GM21528 (cell line): ENCODE measurements at regions not wholly inside any gene's neighbourhood (a gene's known extent, or its start where the extent isn't known, plus 50 kb on each side); places are given as distances from the start of the nearest gene placed in this dataset.

Experiments
- ATAC-seq: cut with Tn5 transposase; IDR thresholded peaks from one replicate; pipeline ENCODE4 v1.9.1; 2021; ENCODE audit warnings: mild to moderate bottlenecking, moderate library complexity; ENCODE audit not compliant: unreplicated experiment, low FRiP score

DNA sequence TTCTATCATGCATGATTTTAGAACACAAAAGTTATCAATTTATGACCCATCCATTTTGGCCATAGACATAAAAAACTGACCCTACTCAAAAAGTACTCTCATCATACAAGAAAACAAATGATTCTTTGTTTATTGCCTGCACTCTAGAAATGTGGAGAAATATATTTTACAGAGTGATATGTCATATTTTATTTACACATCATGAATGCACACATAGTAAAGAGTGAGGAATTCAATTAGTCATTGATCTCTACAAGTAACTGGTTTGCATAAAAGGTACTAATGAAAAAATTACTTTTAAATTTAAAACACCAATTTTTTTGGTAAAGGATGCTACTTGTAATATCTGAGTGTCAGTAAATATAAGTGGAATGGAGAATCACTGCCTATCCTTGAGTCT is 242.5 kb upstream of the FAT4 start:
- no peak for ATAC-seq

DNA sequence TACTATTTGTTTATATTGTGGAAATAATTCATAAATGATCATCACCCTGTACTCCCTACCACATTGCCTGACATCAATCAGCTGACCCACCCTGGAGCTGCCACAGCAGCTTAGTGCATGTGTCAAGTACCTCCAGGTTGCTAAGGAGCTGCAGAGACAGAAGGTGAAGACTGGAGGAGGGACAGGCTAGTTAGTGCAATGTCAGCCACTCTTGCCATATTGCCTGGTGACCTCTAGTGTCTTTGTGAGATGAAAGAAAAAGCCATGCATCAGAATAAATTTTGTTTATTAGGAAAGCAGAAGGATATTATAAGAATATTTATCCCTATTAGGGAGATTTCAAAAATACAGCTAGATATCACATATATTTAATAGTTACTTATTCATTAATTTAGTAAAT is 243.9 kb upstream of the FAT4 start:
- ATAC-seq = no peak

DNA sequence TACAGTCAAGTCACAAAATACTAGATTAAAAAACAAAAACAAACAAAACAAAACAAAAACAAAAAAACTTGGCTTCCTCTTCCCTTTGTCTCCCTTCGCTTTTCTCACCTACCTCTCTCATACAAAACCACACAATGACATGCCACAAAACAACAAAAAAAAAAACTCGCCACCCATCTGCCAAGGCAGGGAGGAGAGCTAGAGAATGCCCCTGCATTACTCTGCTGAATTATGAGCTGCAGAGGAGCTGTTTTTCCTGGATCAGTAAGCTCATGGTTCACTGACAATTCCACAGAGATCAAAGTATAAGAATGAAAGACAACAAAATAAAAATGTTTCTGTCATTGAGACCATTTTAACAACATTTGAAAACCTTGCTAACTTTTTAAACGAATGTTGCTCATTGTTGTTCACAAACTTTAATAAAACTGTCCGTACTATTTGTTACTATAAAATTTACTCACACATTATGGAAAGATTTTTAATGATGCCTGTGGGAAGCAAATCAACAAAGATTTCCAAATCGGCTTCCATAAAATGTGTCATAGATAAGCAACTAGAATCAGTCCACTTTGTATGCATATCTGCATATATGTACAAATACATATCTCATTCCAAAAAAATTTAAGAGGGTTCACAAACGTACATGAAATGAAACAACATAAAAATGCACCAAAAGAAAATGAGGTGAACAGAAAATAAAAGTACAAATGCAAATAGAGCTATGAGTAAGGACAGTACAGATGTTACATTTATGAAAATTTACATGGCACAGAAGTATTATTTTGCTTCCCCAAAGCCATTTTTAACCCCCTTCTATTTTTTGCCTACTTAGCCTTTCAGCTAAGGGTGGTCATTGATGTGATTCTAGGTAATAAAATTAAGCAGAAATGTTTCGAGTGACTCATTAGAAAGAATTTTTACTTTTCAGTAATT is 252.4 kb upstream of the FAT4 start:
- no peak for ATAC-seq

DNA sequence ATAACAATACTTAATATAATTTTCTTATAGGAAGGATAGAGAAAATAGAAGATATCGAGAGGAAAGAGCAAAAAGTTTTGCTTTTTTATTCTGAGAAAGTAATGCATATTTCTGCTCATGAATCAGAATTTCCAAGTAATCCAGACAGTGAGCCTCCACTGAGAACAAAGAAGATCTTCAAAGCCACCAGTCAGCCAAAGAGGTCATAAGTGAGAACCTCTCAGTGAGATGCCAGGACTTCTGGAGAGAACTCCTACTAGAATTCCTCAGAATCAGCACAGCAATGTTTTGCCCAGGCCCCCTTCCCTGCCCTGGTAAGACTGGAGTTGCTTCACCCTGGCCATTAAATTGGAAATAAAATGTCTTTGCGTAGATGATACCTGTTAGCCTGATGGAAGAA is 254.4 kb upstream of the FAT4 start:
- ATAC-seq = no peak

DNA sequence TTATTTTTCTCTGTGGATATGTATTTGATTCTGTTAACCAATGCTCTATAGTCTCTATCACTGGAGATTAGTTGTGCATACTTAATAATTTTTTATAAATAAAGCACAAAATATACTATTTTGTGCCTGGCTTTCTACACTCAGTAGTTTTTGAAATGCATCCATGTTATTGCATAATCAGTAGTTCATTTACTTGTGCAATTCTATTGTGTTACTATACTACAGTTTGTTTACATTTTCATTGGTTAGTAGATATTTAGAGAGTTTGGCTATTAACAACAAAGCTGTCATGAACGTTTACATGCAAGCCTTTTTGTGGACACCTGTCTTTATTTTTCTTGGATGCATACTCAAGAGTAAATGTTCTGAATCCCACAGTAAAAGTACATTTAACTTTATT is 265.0 kb upstream of the FAT4 start:
- ATAC-seq = no peak

DNA sequence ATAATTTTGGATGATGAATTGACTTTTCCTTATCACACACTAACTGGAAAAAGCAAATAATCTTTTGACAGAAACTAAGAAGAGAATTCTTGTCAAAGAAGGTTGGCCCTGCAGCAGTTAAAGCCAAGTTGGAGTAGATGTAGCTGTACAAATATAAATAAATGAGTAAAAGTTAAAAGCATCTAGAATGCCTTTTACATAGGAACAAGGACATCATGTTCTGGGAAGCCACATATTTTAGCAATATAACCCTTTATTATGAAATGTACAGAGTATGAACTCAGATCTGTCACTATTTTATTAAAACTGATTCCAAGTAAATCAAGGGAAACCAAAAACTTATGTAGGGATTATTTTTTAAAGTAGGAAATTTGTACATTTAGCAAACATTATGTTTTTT is 269.4 kb upstream of the FAT4 start:
- ATAC-seq = no peak

DNA sequence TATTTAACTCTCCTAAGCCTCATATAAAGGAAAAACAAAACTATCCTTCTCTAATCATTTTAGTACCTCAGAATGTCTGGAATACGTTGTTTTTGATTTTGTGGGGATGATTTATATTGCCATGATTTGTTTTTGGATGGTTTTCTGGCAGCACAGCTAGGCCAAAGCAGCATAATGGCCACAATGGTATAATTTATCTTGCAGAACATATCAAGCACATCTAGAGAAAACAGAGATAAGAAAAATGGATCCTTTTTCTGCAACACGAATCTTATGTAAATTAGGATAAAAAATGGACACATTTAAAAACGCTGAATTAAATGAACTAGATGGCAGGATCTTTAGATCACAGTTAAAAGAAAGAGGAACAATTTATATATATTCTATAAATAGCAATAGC is 269.9 kb upstream of the FAT4 start:
- ATAC-seq = no peak

DNA sequence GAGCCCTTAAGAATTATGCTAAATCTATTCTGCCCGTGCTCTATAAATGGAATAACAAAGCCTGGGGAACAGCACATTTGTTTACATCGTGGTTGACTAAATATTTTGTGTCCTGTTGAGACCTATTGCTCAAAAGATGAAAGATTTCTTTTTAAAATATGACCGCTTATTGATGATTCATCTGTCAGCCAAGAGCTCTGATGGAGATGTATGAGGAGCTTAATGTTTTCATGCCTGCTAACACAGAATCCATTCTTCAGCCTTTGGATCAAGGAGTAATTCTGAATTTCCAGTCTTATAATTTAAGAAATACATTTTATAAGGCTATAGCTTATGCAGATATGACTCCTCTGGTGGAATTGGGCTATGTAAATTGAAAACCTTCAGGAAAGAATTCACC is 271.3 kb upstream of the FAT4 start:
- ATAC-seq = no peak

DNA sequence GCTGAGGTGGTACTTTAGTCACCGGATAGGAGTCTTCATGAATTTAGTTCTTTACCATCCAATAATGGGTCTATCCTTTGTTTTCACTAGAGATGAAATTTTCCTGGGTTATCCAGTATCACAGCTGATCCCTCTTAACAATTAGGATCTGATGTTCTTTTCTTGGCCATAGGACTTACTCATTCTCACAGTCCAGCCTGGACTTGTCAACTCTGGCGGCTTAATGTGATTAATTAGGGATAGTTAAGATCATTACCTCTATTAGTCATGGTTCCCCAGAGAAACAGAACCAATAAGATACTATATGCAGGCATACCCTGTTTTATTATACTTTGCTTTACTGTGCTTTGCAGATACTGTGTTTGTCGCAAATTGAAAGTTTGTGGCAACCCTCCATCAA is 272.7 kb upstream of the FAT4 start:
- ATAC-seq = no peak

DNA sequence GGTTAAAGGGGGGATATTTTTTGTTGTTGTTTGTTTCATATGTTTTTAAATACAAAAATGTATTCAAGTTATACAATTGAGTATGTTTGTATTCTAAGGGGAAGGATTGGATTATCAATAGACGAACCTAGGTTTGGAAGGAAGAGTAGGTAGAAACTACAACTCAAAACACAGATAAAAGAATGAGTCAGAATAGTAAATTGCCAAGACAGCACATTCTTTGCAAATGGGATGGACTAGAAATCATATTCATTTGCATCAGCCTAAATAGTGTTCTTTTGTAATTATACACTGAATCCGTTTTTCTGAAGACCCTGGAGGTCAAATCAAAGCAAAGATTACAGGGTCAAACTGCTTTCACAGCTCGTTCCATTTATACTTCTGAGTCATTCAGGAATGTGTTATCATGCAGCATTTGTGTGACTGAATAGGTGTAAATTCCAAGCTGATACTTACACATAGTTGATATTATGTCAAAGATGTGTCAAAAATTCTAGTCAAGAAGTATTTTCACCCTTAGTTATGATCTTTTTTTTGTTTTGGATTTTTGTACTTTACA is 273.3 kb upstream of the FAT4 start:
- no peak for ATAC-seq

DNA sequence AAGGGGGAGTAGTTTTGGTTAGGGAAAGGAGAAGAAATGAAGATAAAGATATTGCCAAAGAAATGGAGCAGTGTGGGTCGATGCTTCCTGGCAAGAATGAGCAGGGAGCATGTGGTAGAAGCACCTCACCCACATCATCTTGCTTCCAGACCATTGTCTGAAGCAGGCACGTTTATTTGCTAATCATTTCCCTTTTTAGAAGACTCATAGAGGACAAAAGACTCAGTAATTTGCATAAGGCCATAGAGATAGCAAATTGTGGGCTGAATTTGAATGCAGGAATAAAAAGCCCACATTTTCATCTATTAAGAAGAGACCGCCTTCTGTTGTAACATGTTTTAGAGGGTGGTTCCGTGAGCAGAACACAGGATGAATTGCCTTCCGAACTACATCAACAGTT is 275.2 kb upstream of the FAT4 start:
- no peak for ATAC-seq

DNA sequence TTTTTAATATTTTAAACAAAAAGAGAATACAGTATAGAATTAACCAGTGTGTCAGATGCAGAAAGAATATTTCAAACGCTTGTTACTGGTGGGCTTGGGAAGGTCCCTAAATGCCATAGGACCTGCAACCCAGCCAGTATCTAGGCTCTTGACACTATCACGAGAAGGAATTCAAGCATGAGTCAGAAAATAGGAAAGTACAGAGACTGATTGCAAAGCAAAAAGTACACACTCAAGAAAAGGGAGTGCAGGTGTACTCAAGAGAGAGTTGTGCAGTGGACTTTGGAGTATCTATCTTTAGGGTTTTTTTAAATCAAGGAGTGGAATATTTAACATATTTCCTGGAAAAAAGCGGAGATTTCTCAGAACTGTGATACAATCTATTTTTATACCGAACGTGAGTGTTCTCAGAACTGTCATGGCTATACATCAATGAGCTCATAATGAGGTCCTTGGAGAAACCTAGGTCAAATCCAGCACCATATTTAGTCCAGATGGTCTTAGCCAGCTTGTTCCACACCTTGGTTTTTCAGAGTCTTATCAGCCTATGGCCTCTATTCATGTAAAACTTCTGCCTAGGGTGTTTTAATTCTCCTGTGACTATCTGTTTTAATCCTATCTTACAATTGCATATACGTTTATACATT is 291.8 kb upstream of the FAT4 start:
- ATAC-seq = no peak

DNA sequence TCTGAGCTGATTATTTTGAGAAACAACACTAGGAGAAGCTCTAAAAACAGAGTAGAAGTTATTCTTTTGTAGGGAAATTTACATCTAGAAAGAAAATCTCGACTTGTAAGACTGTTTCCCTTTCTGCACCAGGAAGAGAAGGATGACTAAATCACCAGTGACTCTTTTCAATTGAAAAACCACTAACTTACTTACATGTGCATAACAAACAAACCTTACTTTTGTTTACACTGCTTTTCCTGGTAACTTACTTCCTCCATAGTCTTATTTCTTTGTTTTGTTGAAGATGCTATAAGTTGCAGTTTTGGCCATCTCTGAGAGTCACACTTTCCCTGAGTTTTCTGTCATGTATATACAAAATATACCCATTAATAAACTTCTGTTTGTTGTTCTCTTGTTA is 293.6 kb upstream of the FAT4 start:
- ATAC-seq = no peak

DNA sequence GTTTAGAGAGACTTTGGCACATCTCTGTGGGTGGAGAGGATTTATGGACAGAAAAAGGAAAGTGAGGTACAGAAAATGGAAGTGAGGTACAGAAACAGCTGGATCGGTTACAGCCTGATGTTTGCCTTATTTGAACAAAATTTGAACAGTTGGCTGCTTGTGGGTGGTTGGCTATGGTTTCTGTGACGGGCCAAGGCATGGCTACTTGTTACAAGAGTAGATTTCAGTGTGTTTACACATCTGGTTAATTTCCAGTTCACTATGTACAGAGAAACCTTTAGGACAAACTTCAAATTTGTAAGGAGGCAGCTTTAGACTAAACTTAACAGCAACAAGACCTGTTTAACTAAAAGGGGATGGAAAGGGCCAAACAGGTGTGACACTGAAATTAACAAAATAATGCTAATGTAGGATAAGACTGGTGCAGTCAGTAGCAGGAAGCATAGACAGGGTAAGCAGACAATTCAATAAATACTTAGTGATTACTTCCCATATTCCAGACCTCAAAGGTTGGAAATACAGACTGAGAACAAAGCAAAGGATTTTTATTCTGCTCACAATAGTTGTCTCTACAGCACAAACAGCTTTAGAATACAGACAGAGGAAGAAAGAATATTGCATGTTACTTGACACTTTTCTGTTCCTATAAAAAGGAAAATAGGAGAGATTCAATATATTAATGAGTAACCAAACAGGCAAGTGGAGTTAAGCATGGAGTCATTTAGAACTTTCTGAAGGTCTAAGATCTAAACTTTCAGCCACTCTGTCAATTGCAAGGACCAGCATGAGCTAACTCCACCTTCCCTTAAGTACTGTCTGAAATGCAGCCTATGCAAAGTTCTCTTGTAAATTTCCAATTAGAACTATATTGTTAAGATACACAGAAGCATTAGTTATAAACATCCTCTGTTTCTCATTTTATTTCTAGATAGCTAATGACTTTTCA is 294.4 kb upstream of the FAT4 start:
- ATAC-seq = no peak

DNA sequence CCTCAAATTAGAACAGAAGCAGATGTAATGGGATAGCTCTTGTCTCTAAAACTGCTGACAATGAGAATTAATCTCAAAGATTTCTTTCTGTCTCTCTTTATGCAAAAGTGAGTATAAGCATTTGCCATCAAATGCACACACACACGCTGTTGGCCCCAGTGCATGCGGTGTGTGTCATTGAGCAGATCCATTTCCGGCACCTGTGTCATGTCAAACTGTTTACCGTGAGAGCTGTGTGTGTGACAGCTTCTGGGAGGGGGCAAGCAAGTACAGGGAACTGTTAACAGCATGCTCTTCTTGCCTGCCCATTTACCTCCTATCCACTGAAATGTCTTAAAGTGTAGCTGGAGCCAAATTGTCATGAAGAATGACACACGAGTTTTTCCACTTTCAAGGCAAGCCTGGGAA is 297.9 kb upstream of the FAT4 start:
- ATAC-seq = no peak

DNA sequence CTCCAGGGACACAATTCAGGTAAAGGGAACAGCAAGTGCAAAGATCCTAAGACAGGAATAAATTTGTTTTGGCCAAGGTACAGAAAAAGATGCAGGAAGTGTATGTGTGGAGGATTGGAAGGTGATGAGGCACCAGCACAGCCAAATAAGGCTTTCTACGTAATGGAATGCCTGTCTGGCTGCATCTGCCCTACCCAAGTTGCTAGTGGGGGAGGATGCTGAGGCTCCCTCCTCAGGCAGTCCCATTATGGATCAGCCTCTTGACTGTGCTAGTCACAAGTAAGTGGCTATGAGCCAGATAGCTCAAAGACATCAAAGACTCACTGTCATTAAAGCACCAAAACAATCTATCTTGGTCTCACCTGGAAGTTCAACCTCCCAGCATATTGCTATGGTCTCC is 300.9 kb upstream of the FAT4 start:
- ATAC-seq = no peak

DNA sequence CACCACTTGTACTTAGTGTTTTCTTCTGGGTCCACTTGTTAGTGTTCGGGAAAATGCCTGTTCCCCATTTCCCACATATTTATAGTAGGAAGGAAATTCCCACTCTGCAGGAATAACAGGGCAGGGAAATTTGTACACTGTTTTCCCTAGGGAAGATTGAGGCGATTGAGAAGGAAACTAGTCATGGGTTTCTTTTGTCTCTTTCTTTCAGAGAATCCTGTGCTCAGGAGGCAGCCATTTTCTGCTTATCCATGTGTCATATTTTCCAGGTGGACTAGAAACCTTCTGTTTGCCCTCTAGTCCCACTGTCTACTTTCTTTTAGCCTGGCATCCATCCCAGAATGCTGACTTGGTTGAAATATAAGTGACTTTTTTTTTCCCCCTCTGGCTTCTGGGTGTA is 299.1 kb upstream of the ANKRD50 start:
- ATAC-seq = no peak

DNA sequence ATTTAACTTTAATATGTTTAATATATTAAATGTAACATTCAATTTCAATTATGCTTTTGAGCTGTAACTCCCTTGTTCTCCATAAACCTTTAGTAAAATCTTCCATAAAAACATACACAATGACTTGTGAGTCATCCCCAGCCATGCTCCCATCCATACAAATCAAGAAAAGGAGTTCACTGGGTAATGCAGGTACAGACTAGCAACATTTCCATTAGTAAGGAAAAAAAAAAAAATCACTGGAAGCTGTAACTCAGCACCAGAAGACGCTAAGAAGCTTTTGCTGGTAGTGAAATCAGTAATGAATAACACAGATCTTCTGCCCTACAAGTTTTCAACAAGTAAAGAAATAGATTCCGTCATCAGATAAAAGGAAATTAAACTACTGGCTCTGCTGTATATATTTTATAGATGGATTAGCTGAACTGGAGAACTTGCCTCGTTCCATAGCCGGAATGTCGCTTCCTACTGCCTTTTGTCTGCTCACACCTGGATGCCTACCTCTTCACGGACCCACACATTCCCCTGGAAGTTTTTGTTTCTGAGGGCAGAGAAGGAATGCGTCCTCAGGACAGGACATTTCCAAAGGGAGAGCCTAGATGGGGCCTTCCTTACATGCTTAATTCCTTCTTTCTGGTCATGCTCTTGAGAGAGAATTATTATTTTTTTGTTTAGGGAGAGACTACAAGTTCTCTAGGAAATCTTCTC is 298.4 kb upstream of the ANKRD50 start:
- ATAC-seq = no peak

DNA sequence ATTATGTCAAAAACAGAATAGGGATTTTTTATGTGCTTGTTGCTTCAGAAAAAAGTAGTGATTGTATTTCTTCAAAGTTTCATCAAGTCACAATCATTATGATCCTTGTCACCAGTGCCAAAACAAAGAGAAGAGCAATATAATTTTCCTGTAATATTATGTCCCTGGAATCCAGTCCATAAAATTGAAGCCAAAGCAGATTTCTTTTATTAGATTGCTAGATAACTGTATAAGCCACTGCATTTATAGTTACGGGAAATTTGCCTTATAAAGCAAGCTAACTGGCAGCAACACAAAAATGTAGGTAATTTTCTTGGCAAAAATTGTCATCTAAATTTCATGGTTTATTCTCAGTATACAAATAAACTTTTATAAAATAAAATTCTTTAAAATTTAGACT is 296.1 kb upstream of the ANKRD50 start:
- no peak for ATAC-seq

DNA sequence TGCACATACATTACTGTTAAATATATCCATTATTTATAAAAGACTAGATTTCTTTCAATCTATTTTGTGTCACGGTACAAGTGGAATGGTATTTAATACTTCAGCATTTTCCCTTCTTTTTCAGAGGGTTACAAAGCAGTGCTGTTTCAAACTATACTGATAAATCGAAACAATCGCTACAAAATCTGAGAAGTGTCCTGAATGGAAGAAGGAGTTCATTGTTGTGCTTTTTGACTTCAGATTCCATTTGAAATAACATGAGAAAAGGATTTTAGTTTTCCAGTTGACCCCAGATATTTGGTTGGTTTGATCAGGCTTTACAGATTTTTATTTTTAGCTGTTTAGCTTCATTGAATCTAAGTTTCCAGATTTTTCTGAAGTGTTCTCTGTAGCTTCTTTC is 292.1 kb upstream of the ANKRD50 start:
- no peak for ATAC-seq
